ENCODE measurements at regions not wholly inside any gene's neighbourhood (a gene's known extent, or its start where the extent isn't known, plus 50 kb on each side); places are given as distances from the start of the nearest gene placed in this dataset.

DNA sequence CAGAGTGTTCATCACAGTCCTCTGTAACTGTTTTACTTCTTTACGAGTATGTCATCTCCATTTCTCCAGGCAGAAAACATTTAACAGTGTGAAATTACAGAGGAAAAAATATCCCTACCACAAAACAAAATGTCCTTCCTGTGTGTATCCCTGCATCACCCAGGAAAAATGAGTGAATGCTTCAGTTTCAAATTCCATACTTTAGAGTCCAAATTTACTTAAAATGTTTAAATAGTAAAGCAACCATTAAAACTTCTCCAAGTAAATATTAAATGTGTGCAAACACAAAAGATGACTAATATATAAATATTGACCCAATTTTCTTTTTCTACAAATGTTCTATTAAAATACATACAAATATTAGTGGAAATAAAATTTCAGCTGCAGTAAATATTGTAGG lies 1016.6 kb upstream of the PCDH20 start:
- Mint-ChIP-seq H3K27me3 (ENCODE audit: insufficient read depth) (no peaks in the 10 kb centered on the region), H3K4me1 (ENCODE audit: low read depth) (no peaks in the 10 kb centered on the region), H3K4me3 (no peak overlapping the region), H3K9me3 (peaks cover 15% of the 10 kb centered on the region; the same call in 1 of the 2 replicates), H3K36me3 (ENCODE audit: low read depth) (no peaks in the 10 kb centered on the region), H3K27ac (no peak overlapping the region)
- no peak for DNase-seq
- TF ChIP-seq, protein P1, sequence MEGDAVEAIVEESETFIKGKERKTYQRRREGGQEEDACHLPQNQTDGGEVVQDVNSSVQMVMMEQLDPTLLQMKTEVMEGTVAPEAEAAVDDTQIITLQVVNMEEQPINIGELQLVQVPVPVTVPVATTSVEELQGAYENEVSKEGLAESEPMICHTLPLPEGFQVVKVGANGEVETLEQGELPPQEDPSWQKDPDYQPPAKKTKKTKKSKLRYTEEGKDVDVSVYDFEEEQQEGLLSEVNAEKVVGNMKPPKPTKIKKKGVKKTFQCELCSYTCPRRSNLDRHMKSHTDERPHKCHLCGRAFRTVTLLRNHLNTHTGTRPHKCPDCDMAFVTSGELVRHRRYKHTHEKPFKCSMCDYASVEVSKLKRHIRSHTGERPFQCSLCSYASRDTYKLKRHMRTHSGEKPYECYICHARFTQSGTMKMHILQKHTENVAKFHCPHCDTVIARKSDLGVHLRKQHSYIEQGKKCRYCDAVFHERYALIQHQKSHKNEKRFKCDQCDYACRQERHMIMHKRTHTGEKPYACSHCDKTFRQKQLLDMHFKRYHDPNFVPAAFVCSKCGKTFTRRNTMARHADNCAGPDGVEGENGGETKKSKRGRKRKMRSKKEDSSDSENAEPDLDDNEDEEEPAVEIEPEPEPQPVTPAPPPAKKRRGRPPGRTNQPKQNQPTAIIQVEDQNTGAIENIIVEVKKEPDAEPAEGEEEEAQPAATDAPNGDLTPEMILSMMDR (IDR thresholded peaks at IDR 0.05), result no peak

DNA sequence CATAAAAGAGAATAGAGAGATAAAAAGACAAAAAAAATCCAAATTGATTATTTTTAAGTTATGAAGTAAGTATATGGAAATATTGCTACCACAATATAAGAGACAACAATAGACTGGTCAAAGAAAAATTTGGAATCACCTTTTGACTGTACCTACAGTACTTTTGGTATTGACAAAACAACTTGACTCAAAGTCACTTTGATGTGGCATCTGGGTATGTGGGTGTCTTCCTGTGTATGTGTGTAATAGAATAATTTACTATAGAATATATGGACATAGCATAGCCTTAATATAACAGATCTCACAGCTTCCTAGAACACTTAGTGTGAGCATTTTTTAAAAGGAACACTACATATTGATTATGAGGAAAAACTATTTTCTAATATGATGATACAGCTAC lies 1016.2 kb upstream of the PCDH20 start:
- no peak for DNase-seq
- Mint-ChIP-seq H3K27ac (no peak overlapping the region), H3K9me3 (peaks cover 14% of the 10 kb centered on the region; the same call in 1 of the 2 replicates), H3K36me3 (ENCODE audit: low read depth) (no peaks in the 10 kb centered on the region), H3K4me1 (ENCODE audit: low read depth) (no peaks in the 10 kb centered on the region), H3K4me3 (no peak overlapping the region), H3K27me3 (ENCODE audit: insufficient read depth) (no peaks in the 10 kb centered on the region)
- TF ChIP-seq, protein P1 (IDR thresholded peaks at IDR 0.05), result no peak

DNA sequence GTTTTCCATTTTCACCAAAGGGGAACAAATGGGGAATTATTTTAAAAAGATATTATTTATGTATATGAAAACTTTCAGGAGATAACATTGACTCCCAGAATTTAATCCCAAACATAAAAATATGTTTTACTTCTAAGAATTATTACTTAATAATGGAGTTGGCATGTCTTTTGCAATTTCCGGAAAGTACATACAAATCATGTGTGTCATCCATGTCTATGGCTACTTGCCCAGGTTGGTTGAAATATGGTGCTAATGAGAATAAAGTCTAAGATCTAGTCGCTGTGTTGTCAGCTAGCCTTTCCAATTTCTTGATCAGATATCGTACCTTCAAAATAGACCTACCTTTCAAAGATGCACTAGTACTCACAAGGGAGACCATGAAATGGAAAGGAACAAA lies 1003.2 kb upstream of the PCDH20 start:
- Mint-ChIP-seq H3K9me3 (peaks cover 5% of the 10 kb centered on the region; the same call in 1 of the 2 replicates), H3K36me3 (ENCODE audit: low read depth) (no peaks in the 10 kb centered on the region), H3K27me3 (ENCODE audit: insufficient read depth) (no peaks in the 10 kb centered on the region), H3K4me1 (ENCODE audit: low read depth) (no peaks in the 10 kb centered on the region), H3K4me3 (no peak overlapping the region), H3K27ac (no peak overlapping the region)
- DNase-seq, result no peak
- TF ChIP-seq, protein P1 (IDR thresholded peaks at IDR 0.05), result no peak

DNA sequence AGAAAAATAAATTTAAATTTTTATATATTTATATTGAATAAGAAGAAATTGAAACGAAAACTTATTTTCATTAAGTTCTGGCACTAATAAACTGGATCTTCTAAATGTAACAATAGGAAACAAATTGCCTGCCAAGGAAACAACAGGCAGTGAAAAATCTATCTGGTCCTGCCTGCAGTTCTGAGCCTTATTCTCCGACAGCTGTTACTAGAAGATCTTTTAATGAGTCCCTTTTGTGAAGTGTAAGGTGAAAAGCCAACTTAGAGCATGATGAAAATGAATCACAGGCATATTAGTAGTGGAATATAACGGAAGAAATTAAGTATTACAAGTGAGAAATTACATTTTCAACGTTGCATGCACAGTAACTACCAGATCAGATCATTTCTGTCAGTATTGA lies 1002.7 kb upstream of the PCDH20 start:
- no peak for DNase-seq
- H3K36me3 Mint-ChIP-seq (ENCODE audit: low read depth), result no peaks in the 10 kb centered on the region
- TF ChIP-seq, protein P1 (IDR thresholded peaks at IDR 0.05), result no peak
- H3K4me1 Mint-ChIP-seq (ENCODE audit: low read depth), result no peaks in the 10 kb centered on the region
- H3K4me3 Mint-ChIP-seq, result no peak overlapping the region
- no peak overlapping the region for H3K27ac Mint-ChIP-seq
- H3K27me3 Mint-ChIP-seq (ENCODE audit: insufficient read depth), result no peaks in the 10 kb centered on the region
- H3K9me3 Mint-ChIP-seq, result peaks cover 4% of the 10 kb centered on the region; the same call in 1 of the 2 replicates

DNA sequence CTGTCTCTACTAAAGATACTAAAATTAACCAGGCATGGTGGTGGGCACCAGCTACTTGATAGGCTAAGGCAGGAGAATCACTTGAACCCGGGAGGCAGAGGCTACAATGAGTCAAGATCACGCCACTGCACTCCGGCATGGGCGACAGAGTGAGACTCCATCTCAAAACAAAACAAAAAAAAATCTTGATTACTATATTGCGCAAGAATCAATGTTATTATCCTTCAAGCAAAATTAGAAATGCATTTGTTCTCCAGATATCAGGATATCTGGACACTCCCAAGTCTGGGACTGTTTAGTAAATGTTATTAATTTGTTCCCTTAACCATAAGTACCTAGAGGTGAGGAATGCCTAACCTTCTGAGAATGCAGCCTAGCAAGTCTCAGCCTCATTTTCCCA lies 992.2 kb upstream of the PCDH20 start:
- Mint-ChIP-seq H3K4me3 (no peak overlapping the region), H3K4me1 (ENCODE audit: low read depth) (no peaks in the 10 kb centered on the region), H3K27ac (no peak overlapping the region), H3K36me3 (ENCODE audit: low read depth) (no peaks in the 10 kb centered on the region), H3K27me3 (ENCODE audit: insufficient read depth) (no peaks in the 10 kb centered on the region), H3K9me3 (peaks cover 47% of the 10 kb centered on the region)
- TF ChIP-seq, protein P1 (IDR thresholded peaks at IDR 0.05), result no peak
- no peak for DNase-seq

DNA sequence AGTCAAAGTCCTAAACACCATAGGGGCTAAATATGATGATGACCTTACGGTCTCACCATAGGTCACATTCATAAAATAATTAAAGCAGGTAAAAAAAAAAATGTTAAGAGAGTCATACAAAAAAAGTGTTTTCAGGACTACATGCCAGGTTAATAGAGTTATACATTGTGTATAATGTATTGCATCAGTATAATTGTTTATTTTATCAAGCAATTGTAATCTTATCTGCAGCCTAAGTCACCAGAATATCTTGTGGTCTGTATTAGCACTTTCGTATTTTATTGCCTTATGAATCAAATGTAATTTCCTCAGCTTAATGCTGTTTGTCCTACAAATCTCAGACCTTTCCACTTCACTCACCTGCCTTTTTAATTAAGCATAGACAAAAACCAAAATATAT lies 972.9 kb upstream of the PCDH20 start:
- peaks cover 19% of the 10 kb centered on the region for H3K9me3 Mint-ChIP-seq

More for the DNA sequence above, 972.9 kb upstream of the PCDH20 start:
- Mint-ChIP-seq H3K27me3 (ENCODE audit: insufficient read depth) (no peaks in the 10 kb centered on the region), H3K4me3 (no peak overlapping the region), H3K36me3 (ENCODE audit: low read depth) (no peaks in the 10 kb centered on the region), H3K27ac (no peak overlapping the region), H3K4me1 (ENCODE audit: low read depth) (no peaks in the 10 kb centered on the region)
- TF ChIP-seq, protein P1 (IDR thresholded peaks at IDR 0.05), result no peak
- DNase-seq, result no peak
